ENCODE measurements at regions not wholly inside any gene's neighbourhood (a gene's known extent, or its start where the extent isn't known, plus 50 kb on each side); places are given as distances from the start of the nearest gene placed in this dataset.

GRCh38 chr16:85333744-85334640, 221.7 kb upstream of the CIBAR2 start:
- FAIRE-seq (no peak), DNase-seq (ENCODE audit: insufficient read length, low spot score) (no peak)
- TF ChIP-seq POLR2A (IDR thresholded peaks at IDR 0.05; ENCODE audit: low read depth, low read length) (no peak), PAX5 (IDR thresholded peaks at IDR 0.05; ENCODE audit: insufficient read depth, low read length, severe bottlenecking) (no peak), POLR2AphosphoS5 (IDR thresholded peaks at IDR 0.05; ENCODE audit: low read depth, low read length) (no peak), SPI1 (IDR thresholded peaks at IDR 0.05; ENCODE audit: low read depth, low read length) (no peak)

- no peak for DNase-seq (ENCODE audit: insufficient read length, low spot score)
- TF ChIP-seq PAX5 (IDR thresholded peaks at IDR 0.05; ENCODE audit: insufficient read depth, low read length, severe bottlenecking) (no peak), POLR2A (IDR thresholded peaks at IDR 0.05; ENCODE audit: low read depth, low read length) (no peak), POU2F2 (IDR thresholded peaks at IDR 0.05; ENCODE audit: low read depth, low read length) (no peak), POLR2AphosphoS5 (IDR thresholded peaks at IDR 0.05; ENCODE audit: low read depth, low read length) (no peak), SPI1 (IDR thresholded peaks at IDR 0.05; ENCODE audit: low read depth, low read length) (no peak), TAF1 (IDR thresholded peaks at IDR 0.05; ENCODE audit: low read depth, low read length) (no peak)
- no peak for FAIRE-seq
Measured at GRCh38 chr16:85334718-85335583, 222.7 kb upstream of the CIBAR2 start.

GRCh38 chr16:85335584-85336491, 223.6 kb upstream of the CIBAR2 start:
- no peak for DNase-seq (ENCODE audit: insufficient read length, low spot score)
- TF ChIP-seq POLR2AphosphoS5 (IDR thresholded peaks at IDR 0.05; ENCODE audit: low read depth, low read length): no peak
- no peak for TF ChIP-seq SPI1 (IDR thresholded peaks at IDR 0.05; ENCODE audit: low read depth, low read length)
- no peak for TF ChIP-seq POLR2A (IDR thresholded peaks at IDR 0.05; ENCODE audit: low read depth, low read length)
- no peak for TF ChIP-seq POU2F2 (IDR thresholded peaks at IDR 0.05; ENCODE audit: low read depth, low read length)
- TF ChIP-seq TAF1 (IDR thresholded peaks at IDR 0.05; ENCODE audit: low read depth, low read length): no peak
- TF ChIP-seq PAX5 (IDR thresholded peaks at IDR 0.05; ENCODE audit: insufficient read depth, low read length, severe bottlenecking): no peak
- no peak for FAIRE-seq

GRCh38 chr16:85337910-85338637, 225.8 kb upstream of the CIBAR2 start:
- TF ChIP-seq TAF1 (IDR thresholded peaks at IDR 0.05; ENCODE audit: low read depth, low read length): no peak
- no peak for TF ChIP-seq POU2F2 (IDR thresholded peaks at IDR 0.05; ENCODE audit: low read depth, low read length)
- no peak for TF ChIP-seq POLR2AphosphoS5 (IDR thresholded peaks at IDR 0.05; ENCODE audit: low read depth, low read length)
- no peak for TF ChIP-seq PAX5 (IDR thresholded peaks at IDR 0.05; ENCODE audit: insufficient read depth, low read length, severe bottlenecking)
- TF ChIP-seq POLR2A (IDR thresholded peaks at IDR 0.05; ENCODE audit: low read depth, low read length): no peak
- TF ChIP-seq SPI1 (IDR thresholded peaks at IDR 0.05; ENCODE audit: low read depth, low read length): no peak
- DNase-seq (ENCODE audit: insufficient read length, low spot score) (no peak), FAIRE-seq (no peak)

- DNase-seq (ENCODE audit: insufficient read length, low spot score): no peak
- FAIRE-seq: no peak
- TF ChIP-seq TAF1 (IDR thresholded peaks at IDR 0.05; ENCODE audit: low read depth, low read length) (no peak), POLR2A (IDR thresholded peaks at IDR 0.05; ENCODE audit: low read depth, low read length) (no peak), PAX5 (IDR thresholded peaks at IDR 0.05; ENCODE audit: insufficient read depth, low read length, severe bottlenecking) (no peak), POU2F2 (IDR thresholded peaks at IDR 0.05; ENCODE audit: low read depth, low read length) (no peak), POLR2AphosphoS5 (IDR thresholded peaks at IDR 0.05; ENCODE audit: low read depth, low read length) (no peak), SPI1 (IDR thresholded peaks at IDR 0.05; ENCODE audit: low read depth, low read length) (no peak)
Measured at GRCh38 chr16:85338638-85338982, 226.3 kb upstream of the CIBAR2 start.

- TF ChIP-seq POU2F2 (IDR thresholded peaks at IDR 0.05; ENCODE audit: low read depth, low read length): no peak
- TF ChIP-seq POLR2A (IDR thresholded peaks at IDR 0.05; ENCODE audit: low read depth, low read length): no peak
- FAIRE-seq (no peak), DNase-seq (ENCODE audit: insufficient read length, low spot score) (no peak)
Measured at GRCh38 chr16:85338989-85339685, 226.9 kb upstream of the CIBAR2 start.

- no peak for TF ChIP-seq POU2F2 (IDR thresholded peaks at IDR 0.05; ENCODE audit: low read depth, low read length)
- no peak for TF ChIP-seq POLR2A (IDR thresholded peaks at IDR 0.05; ENCODE audit: low read depth, low read length)
- no peak for TF ChIP-seq POLR2AphosphoS5 (IDR thresholded peaks at IDR 0.05; ENCODE audit: low read depth, low read length)
- no peak for TF ChIP-seq TAF1 (IDR thresholded peaks at IDR 0.05; ENCODE audit: low read depth, low read length)
- TF ChIP-seq SPI1 (IDR thresholded peaks at IDR 0.05; ENCODE audit: low read depth, low read length): no peak
- TF ChIP-seq PAX5 (IDR thresholded peaks at IDR 0.05; ENCODE audit: insufficient read depth, low read length, severe bottlenecking): no peak
- FAIRE-seq: no peak
- DNase-seq (ENCODE audit: insufficient read length, low spot score): no peak
Measured at GRCh38 chr16:85341972-85342695, 229.9 kb upstream of the CIBAR2 start.

Measured in GM12891 (cell line).